22Rv1 (cell line): ENCODE measurements at regions not wholly inside any gene's neighbourhood (a gene's known extent, or its start where the extent isn't known, plus 50 kb on each side); places are given as distances from the start of the nearest gene placed in this dataset.

Experiments
- ZFX ChIP-seq: fragments of 450-650 bp; IDR thresholded peaks from 2 replicates; pipeline ENCODE4 v1.6.1; 2017; ENCODE audit warnings: antibody characterized with exemption, borderline replicate concordance
- TF ChIP-seq, protein P1 (sequence below): fragments of 450-650 bp; IDR thresholded peaks from 2 replicates; pipeline ENCODE4 v1.5.1; 2017; ENCODE audit warnings: mild to moderate bottlenecking

DNA sequence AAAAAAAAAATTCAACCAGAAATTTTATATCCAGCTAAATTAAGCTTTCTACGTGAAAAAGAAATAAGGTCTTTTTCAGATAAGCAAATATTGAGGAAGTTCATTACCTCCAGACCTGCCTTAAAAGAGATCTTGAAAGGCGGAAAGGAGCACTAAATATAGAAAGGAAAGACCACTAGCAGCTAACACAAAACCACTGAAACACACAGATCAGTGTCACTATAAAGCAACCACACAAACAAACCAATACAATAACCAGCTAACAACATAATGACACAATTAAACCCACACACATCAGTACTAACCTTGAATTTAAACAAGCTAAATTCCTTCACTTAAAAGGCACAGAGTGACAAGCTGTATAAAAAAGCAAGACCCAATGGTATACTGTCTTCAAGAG lies 958.3 kb downstream of the TSN start:
- TF ChIP-seq, protein P1, sequence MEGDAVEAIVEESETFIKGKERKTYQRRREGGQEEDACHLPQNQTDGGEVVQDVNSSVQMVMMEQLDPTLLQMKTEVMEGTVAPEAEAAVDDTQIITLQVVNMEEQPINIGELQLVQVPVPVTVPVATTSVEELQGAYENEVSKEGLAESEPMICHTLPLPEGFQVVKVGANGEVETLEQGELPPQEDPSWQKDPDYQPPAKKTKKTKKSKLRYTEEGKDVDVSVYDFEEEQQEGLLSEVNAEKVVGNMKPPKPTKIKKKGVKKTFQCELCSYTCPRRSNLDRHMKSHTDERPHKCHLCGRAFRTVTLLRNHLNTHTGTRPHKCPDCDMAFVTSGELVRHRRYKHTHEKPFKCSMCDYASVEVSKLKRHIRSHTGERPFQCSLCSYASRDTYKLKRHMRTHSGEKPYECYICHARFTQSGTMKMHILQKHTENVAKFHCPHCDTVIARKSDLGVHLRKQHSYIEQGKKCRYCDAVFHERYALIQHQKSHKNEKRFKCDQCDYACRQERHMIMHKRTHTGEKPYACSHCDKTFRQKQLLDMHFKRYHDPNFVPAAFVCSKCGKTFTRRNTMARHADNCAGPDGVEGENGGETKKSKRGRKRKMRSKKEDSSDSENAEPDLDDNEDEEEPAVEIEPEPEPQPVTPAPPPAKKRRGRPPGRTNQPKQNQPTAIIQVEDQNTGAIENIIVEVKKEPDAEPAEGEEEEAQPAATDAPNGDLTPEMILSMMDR, result no peak
- TF ChIP-seq ZFX, result no peak
